DMS114 treated with DMSO at 0.1 percent for 48 hours (cell line): ENCODE measurements at regions not wholly inside any gene's neighbourhood (a gene's known extent, or its start where the extent isn't known, plus 50 kb on each side); places are given as distances from the start of the nearest gene placed in this dataset.

ENCODE experiments used
- DNase-seq: peaks from one replicate; lab custom pipeline; 2025; ENCODE audit not compliant: unreplicated experiment; lab: John Stamatoyannopoulos, UW

DNA sequence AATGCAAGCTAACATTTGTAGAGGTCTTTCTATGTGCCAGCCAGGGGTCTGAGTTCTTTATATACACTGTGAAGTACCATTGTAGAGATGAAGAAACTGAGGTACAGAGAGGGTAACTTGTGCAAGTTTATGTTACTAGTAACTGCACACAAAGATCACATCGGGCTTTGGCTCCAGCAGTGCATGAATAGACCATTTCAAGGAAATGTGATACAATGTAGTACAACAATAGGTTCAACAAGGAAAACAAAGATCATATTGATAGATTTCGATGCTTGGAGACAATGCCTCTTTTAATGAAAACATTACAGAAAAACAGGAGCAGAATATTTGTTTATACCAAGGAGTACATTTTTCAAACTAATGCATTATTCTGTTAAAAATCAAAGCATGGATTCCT lies 115.3 kb downstream of the POLR2M start:
- no peak for DNase-seq

DNA sequence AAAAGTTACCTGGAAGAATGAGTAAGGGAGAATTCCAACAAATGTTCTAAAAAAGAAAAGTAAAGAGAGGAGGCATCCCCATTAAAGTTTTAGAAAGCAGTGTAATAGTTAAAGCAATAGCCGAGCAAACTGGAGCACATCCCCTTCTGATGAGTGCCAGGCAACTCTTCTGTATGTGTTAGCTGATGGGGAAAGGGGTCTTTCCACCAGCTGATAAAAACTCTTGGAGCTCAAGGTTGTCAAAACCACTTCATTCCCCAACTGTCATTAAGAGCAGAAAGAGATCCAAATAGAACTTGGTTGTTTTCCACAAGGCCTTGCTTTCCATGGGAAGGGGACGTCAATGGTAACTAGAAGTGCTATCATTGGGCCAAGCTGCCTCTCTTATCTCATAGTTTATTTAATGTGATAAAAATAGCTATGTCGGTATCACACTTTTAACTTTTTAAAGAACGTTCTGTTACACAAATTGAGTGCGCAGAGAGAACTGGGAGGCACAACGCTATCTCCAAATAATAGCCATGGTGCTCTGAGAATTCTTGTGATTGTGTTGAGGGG lies 116.9 kb downstream of the POLR2M start:
- DNase-seq, result no peak

DNA sequence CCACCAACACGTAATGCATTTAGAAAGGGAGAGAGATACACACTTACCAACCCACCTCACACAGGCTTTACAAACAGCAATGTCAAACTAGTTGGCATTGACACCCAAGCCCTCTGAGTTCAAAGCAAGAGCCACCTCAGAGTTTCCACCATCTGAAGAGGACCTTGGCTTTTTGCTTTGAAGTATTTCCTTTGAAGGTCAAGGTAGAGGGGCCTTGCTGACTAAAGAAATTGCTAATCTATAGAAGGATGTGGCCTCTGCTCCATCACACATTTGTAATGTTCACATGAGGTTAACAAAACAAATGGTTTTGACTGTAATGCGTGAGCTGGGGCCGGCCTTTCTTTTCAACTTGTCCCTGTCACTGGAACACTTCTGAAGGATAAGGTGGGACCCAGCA lies 117.7 kb downstream of the POLR2M start:
- no peak for DNase-seq

DNA sequence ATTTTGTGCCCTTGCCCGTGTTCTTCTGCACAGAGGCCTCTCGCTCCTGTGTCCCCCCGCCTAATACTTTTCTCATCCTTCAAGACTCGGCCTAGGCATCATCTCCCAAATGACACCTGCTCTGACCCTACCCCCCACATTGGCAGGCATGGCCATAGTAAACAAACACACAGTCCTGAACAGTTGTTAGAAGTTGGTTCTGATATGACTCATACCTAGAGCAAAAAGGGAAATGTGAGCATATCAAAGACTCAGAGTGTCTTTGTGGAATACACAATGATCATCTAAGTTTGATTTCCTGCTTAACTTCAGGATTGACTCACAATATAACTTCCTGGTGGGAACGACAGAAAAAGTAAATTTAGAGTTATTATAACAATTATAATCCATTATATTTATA lies 120.5 kb downstream of the POLR2M start:
- DNase-seq, result no peak

DNA sequence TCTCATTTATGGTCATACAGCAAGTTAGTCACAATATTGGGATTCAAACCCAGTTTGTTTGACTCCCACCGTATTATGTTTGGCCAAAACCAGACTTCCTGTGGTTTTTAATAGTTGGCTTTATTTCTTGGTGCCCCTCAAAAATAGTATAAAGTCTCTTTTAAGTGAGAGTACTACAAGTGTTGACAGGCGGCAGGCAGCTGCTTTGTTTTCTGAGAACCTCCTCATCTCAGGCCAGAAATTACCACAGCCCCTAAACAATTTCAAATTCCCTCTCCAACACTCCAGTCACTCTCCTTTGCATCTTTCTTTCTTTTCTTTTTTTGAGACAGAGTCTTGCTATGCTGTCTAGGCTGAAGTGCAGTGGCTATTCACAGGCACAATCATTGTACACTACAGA lies 121.5 kb downstream of the POLR2M start:
- no peak for DNase-seq

DNA sequence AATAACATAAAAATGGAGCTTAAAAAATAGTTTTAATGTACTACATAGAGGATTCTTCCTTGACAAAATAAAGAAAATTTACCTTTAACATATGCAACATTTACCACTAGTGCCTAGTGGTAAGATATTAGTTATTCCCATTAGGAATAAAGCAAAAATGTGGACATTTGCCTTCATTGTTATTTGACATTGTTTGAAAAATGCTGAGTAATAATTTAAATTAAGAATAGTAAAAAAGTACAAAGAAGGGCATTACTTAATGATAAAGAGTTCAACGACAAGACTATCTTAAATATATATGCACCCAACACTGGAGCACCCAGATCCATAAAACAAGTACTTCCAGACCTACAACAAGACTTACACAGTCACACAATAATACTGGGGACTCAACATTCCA lies 125.7 kb downstream of the POLR2M start:
- no peak for DNase-seq

DNA sequence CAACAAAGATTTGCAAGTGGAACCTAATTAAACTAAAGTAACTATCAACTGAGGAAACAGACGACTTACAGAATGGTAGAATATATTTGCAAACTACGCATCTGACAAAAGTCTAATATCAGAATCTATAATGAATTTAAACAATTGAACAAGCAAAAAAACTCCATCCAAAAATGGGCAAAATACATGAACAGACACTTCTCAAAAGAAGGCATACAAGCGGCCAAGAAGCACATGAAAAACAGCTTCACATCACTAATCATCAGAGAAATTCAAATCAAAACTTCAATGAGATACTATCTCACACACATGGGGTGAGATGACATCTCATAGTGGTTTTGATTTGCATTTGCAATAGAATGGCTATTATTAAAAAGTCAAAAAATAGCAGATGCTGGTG lies 128.6 kb downstream of the POLR2M start:
- no peak for DNase-seq

DNA sequence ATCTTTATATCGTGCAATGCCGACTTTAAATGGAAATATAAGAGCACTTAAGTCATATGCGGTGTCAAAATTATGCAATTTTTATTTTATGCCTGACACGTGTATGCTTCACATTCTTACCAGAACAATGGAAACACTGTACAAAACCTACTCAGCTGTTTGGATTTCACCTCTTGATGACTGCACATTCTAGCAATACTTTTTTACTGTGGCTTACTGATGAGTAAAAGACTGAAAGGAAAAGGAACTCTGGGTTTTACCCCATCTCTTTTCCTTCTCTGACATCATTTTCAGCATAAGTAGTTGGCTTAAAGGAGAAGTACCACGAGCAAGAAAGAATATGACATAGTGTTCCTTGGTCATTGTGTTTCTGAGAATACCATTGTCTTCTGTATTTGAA lies 142.8 kb downstream of the POLR2M start:
- DNase-seq, result no peak

DNA sequence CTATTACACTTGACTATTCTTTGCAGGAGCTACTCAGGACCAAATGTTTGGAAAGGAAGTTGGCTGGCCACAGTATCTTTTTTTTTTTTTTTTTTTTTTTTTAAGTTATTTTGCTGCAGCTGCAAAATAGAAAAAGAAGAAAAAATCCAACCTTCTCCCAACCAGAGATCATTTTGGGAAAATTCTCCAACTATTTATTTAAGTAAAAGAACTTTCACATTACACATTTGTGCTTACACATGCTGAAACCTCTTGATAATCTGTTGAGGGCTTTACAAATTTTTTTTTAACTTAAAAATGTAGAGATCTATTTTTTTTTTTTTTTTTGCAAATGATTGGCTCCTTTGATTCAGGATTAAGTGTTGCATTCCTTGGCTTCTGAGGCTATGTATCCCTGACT lies 148.0 kb downstream of the POLR2M start:
- no peak for DNase-seq

DNA sequence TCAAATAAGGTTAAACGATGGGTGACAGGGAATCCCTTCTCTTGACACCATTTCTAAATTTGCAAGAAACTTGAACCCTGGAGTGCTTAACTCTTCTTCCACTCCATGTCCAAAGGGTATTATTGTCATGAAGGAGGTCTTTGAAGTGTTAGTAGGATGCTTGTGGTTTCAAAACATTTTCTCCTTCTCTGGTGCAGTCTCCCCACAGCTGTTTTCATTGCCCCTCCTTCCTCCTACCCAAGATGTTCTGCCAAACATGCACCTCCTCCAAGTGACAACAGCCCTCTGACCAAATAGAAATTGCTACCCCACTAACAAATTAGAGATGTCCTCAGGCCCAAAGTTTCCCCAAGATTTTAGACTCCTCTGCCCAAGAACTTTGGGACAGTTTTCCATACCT lies 151.4 kb downstream of the POLR2M start:
- no peak for DNase-seq

DNA sequence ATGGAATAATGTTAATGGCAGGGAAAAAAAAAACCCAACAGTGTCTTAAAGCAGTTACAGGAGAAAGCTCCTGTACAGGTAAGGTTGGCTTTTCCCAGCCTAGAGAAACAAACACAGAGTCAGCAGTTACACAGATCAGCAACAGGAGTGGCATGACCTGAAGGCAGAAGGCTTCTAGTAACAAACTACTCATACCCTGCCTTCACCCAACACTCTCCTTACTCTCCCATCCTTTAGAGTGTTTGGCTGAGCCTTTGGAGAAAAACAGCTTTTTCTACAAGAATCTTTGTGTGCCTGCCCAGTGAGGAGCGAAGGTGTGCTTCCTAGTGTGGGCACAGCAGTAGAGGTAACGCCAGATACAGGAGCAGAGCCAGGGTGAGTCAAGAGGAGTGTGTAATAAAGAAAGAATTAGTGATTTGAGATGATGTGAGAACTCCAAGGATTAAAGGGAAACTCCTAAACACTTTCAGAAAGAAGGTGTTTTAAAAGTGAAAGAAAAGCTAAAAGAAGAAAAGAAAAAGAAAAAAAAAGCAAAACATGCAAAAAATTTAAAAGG lies 152.7 kb downstream of the POLR2M start:
- no peak for DNase-seq

DNA sequence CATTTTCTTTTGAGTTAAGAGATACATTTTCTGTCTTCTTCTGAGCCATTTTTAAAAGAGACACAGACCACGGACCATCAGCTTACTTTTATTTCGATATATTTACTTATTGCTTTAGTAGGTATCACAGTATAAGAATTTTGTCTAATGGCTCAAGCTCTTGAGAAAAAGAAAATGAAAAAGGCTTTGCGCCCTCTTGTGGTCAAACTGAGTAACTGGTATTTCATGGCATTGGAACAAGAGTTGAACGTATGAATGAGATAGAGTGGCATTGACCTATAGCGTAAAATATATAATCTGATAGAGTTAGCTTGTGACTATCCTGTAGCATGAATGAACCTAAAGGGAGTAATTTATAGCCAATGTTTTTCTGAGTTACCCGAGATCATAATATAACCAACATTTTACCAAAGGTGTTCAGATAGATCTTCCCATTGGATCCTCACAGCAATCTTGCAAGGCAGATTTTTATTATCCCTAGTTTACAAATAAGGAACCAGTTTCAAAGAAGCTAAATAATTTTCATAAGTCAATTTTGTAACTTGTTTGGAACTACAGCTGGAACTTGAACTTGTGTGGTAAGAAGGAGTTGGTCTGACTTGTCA lies 154.6 kb downstream of the POLR2M start:
- DNase-seq, result peak; percentile 67

DNA sequence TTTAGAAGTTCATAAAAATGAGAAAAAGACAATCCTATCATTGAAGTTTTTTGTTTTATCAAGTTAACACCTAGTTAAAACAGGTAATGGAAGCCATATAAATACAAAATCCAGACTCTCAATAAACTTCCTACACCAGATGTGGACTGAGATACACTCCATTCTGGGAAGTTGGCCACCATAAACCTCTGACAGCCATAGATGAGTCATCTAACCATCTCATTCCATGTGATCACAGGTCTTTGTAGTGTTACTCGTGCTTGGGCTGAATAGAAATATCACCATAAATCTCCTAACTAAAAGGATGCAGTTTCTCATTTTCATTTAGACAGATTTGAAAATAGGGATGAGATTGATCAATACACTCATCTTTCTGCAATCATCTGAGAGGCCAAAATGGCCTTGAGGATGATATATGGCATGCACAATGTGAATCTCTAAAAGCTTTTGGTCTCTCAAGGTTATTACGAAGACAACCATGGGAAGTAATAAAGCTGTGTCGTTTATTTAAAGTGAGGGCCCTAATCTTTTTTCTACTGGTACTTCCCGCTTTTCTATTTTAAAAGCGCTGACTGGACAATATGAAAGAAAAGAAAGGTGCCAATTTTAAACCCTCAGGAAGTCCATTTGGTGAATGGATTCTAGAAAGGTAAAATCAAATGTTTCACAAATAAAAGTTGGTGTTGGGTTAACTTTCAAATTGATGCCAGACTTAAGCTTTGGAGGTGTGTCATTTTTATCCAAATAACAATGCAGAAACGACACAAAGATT lies 155.5 kb downstream of the POLR2M start:
- no peak for DNase-seq

DNA sequence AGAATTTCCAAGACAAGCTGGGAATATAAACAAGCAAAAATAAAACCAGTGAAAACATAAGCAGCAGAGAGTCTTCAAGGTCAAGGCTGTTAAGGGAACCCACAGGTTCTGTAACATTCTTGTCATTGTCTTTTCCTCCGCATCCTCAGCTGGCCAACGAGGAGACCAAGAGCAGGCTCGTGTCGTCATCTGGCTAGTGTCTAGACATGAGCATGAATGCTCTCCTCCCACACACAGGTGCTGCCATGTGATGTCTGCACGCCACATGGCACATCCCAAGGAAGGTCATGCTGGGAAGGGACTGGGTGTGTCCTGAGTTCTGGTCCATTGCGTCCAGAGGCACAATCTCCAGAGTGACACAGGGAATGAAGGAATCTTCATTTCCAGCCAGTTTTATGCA lies 156.2 kb downstream of the POLR2M start:
- no peak for DNase-seq

DNA sequence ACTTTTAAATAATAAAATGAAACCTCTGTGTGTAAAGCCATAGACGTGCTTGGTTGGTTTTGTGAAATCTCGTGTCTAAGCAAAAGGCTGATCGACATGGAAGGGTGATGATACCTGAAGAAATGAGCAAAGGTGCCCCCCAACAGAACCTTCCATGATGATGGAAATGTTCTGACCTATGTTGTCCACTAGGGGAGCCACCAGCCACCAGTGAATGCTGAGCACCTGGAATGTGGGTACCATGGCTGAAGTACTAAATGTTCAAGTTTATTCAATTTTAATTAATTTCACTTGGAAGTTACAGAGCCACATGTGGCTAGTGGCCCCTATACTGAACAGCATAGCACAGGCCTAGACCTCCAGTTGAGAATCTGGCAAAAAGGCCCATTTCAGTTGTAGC lies 158.8 kb downstream of the POLR2M start:
- no peak for DNase-seq

DNA sequence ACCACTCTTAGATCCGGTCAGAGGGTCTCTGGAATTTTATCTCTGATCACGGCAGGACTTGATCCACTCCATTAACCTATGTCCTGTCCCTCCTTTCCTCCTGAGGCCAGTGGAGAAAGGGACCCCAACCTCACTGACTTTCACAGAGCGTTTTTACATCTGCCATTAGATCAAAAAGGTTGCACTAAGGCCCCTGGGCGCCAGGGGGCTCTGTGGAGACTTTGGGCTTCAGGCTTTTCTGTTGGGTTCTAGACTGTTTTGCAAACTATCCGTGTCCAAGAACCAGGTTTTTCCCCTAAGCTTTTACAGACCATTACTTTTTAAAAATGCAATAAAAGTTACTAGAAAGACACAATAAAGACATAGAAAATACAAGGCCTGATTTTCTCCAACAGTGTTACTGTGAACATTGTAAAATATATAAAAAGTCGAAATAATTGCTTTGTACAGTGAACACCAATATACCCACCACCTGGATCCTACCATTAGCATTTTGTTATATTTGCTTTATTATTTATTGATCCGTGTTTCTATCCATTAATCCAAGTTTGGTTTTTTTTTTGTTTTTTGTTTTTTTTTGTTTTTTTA lies 159.7 kb downstream of the POLR2M start:
- DNase-seq, result peak; percentile 36

DNA sequence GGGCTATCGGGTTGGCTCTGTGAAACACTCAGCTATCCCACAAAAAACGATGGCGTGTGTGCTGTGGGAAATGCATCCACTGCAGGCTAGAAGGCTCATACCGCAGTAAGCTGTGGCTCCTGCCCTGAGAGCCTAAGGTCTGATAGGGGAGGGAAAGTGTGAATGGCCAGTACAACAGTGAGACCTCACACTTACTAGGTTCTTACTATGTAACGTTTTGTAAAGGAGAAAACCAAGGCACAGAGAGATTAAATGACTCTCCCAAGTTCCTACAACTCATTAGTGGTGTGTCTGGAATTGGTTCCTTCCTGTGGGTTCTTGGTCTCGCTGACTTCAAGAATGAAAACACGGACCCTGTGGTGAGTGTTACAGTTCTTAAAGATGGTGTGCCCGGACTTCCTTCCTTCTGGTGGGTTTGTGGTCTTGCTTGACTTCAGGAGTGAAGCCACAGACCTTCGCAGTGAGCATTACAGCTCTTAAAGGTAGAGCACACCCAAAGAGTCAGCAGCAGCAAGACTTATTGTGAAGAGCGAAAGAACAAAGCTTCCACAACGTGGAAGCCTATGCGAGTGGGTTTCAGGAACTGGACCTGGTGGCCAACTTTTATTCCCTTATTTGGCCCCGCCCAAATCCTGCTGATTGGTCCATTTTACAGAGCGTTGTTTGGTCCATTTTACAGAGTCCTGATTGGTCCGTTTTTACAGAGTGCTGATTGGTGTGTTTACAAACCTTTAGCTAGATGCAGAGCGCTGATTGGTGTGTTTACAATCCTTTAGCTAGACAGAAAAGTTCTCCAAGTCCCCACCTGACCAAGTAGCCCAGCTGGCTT lies 161.7 kb downstream of the POLR2M start:
- DNase-seq, result no peak

DNA sequence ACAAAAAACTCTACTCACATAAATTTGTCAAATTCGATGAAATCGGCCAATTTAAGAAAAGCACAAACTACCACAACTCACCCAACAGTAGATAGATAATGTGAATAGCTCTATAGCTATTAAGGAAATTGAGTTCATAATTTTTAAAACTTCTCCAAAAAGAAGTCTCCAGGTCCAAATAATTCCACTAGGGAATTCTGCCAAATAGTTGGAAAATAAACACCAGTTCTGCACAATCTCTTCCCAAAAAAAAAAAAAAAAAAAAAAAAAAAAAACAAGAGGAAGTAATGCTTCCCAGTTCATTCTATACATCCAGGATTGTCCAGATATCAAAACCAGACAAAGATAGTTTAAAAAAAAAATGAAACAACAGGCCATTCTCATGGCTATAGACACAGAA lies 164.2 kb downstream of the POLR2M start:
- no peak for DNase-seq

DNA sequence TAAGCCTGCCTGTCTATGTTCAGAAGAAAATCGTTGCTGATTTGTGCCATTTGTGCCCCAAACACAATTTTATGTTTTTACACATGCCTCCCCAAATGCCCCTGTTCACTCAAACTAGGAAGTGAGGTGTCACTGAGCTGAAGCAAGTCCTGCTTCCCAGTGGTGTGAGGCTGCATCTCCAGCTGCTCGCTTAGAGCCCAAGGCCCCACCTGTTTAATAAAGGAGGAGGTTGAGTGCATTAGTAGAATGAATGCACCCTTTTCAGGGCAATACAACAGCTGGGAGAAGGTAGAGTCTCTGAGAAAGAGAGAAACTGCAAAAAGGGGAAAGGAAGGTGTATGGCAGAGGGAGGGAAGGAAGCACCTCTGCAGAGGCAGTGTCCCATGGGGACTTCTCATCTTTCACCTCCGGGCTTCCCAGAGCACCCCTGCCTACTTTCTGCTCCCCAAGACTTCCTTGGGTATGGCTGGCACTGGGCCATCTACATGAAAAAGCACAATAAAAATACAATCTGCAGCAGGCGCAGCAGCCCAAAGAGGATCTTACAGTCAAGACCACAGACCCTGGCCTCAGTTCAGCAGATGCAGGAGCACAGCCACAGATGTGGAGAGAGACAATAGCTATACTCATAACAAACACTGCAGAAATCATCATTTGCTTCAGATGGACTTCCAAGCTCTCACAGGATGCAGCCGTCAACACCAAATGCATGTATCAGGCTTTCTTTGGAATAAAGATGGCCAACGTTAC lies 165.9 kb downstream of the POLR2M start:
- no peak for DNase-seq

DNA sequence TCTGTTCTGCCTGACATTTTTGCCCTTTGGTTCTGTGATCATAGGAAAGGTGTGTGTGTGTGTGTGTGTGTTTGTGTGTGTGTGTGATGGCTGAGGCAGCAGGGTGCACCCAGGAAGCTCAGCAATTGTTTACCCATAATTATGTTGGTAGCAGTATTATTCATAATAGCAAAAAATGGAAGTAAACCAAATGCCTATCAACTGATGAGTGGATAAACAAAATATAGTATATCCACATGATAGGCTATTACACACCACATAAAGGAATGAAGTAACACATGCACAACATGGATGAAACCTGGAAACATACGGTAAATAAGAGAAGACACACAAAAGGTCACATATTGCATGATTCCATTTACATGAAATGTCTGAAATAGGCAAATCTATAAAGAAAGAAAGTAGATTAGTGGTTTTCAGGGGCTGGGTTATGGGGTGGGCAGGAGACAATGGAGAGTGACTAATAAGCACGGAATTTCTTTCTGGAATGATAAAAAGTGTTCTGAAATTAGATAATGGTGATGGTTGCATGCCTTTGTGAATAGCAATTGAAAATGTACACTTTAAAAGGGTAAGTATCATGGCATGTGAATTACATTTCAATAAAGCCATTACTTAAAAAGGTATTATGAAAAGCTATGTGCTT lies 167.2 kb downstream of the POLR2M start:
- no peak for DNase-seq
